Kidney (tissue), 13 donors: ENCODE measurements at regions not wholly inside any gene's neighbourhood (a gene's known extent, or its start where the extent isn't known, plus 50 kb on each side); places are given as distances from the start of the nearest gene placed in this dataset.

ENCODE experiments used
- DNase-seq, 5 donors: peaks; one replicate each; pipeline ENCODE4 v3.0.0-alpha.2; 2013 to 2020
- FAIRE-seq: peaks from 2 replicates; lab custom pipeline; 2012; peaks lifted over from hg19 to GRCh38; lab: Jason Lieb, UNC
- H3K27ac ChIP-seq, 2 donors: one replicate each; pipeline ENCODE4 v1.7.0; 2013; ENCODE audit warnings: low read depth in 2 of 2, low read length in 2 of 2, inconsistent platforms in 1 of 2
- H3K27me3 ChIP-seq: one replicate; pipeline ENCODE4 v1.7.1; 2013; ENCODE audit warnings: low read length, inconsistent platforms; ENCODE audit not compliant: control insufficient read depth, insufficient read depth
- H3K36me3 ChIP-seq, 3 donors: one replicate each; pipeline versions ENCODE4 v1.7.0 to v1.7.1; 2013; ENCODE audit warnings: low read length in 3 of 3, control low read depth in 1 of 3, inconsistent platforms in 1 of 3; ENCODE audit not compliant: insufficient read depth in 3 of 3, control insufficient read depth in 2 of 3
- H3K4me1 ChIP-seq, 3 donors: one replicate each; pipeline versions ENCODE4 v1.7.0 to v1.7.1; 2013; ENCODE audit warnings: low read length in 3 of 3, inconsistent platforms in 1 of 3, low read depth in 1 of 3; ENCODE audit not compliant: control insufficient read depth in 2 of 3, insufficient read depth in 2 of 3
- H3K4me3 ChIP-seq, 3 donors: one replicate each; pipeline versions ENCODE4 v1.7.0 to v1.8.1; 2013; ENCODE audit warnings: low read length in 3 of 3, control low read depth in 1 of 3, inconsistent platforms in 1 of 3
- H3K9ac ChIP-seq, 3 donors: one replicate each; pipeline versions ENCODE4 v1.7.0 to v1.7.1; 2013; ENCODE audit warnings: low read length in 3 of 3, control low read depth in 1 of 3, inconsistent platforms in 1 of 3
- H3K9me3 ChIP-seq, 3 donors: one replicate each; pipeline versions ENCODE4 v1.7.0 to v1.7.1; 2013; ENCODE audit warnings: low read length in 3 of 3, control low read depth in 1 of 3, inconsistent platforms in 1 of 3; ENCODE audit not compliant: control insufficient read depth in 2 of 3, insufficient read depth in 1 of 3
- intact Hi-C: fragments of 100-400 bp; cut with DNase I; formaldehyde crosslinking; loops from one replicate; pipeline ENCODE4 v1.11.1; 2022
- TF ChIP-seq, protein P1 (sequence below): IDR thresholded peaks from 3 replicates; pipeline ENCODE4 v1.5.1; 2012; ENCODE audit warnings: mild to moderate bottlenecking, moderate library complexity, borderline replicate concordance; ENCODE audit not compliant: insufficient read depth; ENCODE audit errors: extremely low read depth
- donor health status: control.
- donor health status: control.
- donor health status: control.
- donor health status: control.
- donor health status: control.
- donor health status: DM: yes; HTN: yes; CAD: no.
- donor health status: Normal renal cell carcinoma (clear cell type).

- no peak overlapping the region for H3K4me3 ChIP-seq
- H3K4me1 ChIP-seq = peaks cover 0 to 8% (median 7%) of the 10 kb centered on the region in 3 donors
- H3K27ac ChIP-seq = no peak overlapping the region
- intact Hi-C loops = no loop called here
- FAIRE-seq (no peak), DNase-seq (peak in 1 of 5 donors; percentile 11)
- H3K9ac ChIP-seq = no peak overlapping the region
- TF ChIP-seq, protein P1, sequence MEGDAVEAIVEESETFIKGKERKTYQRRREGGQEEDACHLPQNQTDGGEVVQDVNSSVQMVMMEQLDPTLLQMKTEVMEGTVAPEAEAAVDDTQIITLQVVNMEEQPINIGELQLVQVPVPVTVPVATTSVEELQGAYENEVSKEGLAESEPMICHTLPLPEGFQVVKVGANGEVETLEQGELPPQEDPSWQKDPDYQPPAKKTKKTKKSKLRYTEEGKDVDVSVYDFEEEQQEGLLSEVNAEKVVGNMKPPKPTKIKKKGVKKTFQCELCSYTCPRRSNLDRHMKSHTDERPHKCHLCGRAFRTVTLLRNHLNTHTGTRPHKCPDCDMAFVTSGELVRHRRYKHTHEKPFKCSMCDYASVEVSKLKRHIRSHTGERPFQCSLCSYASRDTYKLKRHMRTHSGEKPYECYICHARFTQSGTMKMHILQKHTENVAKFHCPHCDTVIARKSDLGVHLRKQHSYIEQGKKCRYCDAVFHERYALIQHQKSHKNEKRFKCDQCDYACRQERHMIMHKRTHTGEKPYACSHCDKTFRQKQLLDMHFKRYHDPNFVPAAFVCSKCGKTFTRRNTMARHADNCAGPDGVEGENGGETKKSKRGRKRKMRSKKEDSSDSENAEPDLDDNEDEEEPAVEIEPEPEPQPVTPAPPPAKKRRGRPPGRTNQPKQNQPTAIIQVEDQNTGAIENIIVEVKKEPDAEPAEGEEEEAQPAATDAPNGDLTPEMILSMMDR = no peak
- no peaks in the 10 kb centered on the region for H3K36me3 ChIP-seq
- no peaks in the 10 kb centered on the region for H3K9me3 ChIP-seq
- H3K27me3 ChIP-seq = no peaks in the 10 kb centered on the region
Measured at GRCh38 chr2:16139663-16140615, 199.6 kb downstream of the MYCN start.

GRCh38 chr2:16138811-16139662, 198.7 kb downstream of the MYCN start:
- TF ChIP-seq, protein P1 = no peak
- DNase-seq (peak in 1 of 5 donors; percentile 24), FAIRE-seq (no peak)
- Histone ChIP-seq H3K27me3 (no peaks in the 10 kb centered on the region), H3K4me1 (peaks cover 0 to 8% (median 7%) of the 10 kb centered on the region in 3 donors), H3K36me3 (no peaks in the 10 kb centered on the region), H3K9me3 (no peaks in the 10 kb centered on the region), H3K9ac (no peak overlapping the region), H3K4me3 (no peak overlapping the region), H3K27ac (no peak overlapping the region)
- intact Hi-C loops = no loop called here

GRCh38 chr2:16137080-16137755, 196.9 kb downstream of the MYCN start:
- no peak overlapping the region for H3K4me3 ChIP-seq
- TF ChIP-seq, protein P1 = no peak
- no peaks in the 10 kb centered on the region for H3K9me3 ChIP-seq
- FAIRE-seq (no peak), DNase-seq (peak in 1 of 5 donors; percentile 13)
- intact Hi-C loops = no loop called here
- no peaks in the 10 kb centered on the region for H3K36me3 ChIP-seq
- H3K27me3 ChIP-seq = no peaks in the 10 kb centered on the region
- H3K9ac ChIP-seq = no peak overlapping the region
- H3K27ac ChIP-seq = no peak overlapping the region
- H3K4me1 ChIP-seq = peaks cover 0 to 3% (median under 1%) of the 10 kb centered on the region in 3 donors
